ENCODE measurements at regions not wholly inside any gene's neighbourhood (a gene's known extent, or its start where the extent isn't known, plus 50 kb on each side); places are given as distances from the start of the nearest gene placed in this dataset.

DNA sequence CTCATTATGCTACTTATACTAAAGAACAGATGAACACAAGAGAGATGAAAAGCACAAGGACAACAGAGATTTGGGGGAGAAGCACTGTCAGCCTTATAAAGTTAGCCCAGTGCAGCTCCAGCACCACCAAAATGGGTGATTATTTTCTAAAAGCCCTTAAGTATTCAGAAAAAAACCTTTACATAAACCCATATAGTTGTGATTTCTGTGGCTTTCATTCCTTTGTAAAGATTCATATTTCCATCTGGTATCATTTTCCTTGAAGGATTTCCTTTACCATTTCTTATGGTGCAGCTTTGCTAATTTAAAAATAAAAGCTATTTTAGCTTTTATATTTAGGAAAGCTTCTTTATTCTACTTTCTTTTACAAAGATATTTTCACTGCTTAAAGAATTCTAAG, 311.0 kb downstream of the TMEM167A start:
- TF ChIP-seq, protein P1, sequence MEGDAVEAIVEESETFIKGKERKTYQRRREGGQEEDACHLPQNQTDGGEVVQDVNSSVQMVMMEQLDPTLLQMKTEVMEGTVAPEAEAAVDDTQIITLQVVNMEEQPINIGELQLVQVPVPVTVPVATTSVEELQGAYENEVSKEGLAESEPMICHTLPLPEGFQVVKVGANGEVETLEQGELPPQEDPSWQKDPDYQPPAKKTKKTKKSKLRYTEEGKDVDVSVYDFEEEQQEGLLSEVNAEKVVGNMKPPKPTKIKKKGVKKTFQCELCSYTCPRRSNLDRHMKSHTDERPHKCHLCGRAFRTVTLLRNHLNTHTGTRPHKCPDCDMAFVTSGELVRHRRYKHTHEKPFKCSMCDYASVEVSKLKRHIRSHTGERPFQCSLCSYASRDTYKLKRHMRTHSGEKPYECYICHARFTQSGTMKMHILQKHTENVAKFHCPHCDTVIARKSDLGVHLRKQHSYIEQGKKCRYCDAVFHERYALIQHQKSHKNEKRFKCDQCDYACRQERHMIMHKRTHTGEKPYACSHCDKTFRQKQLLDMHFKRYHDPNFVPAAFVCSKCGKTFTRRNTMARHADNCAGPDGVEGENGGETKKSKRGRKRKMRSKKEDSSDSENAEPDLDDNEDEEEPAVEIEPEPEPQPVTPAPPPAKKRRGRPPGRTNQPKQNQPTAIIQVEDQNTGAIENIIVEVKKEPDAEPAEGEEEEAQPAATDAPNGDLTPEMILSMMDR (IDR thresholded peaks at IDR 0.05; ENCODE audit: low read length, missing control alignments), result no peak
- no peak overlapping the region for H3K4me3 ChIP-seq (replicated peaks; ENCODE audit: low read depth, low read length)
- DNase-seq (ENCODE audit: low read depth), result no peak

GRCh38 chr5:82765765-82766164, 311.4 kb downstream of the TMEM167A start:
- H3K4me3 ChIP-seq (replicated peaks; ENCODE audit: low read depth, low read length), result no peak overlapping the region
- no peak for DNase-seq (ENCODE audit: low read depth)
- TF ChIP-seq, protein P1 (IDR thresholded peaks at IDR 0.05; ENCODE audit: low read length, missing control alignments), result no peak

GRCh38 chr5:82760856-82761255, 316.3 kb downstream of the TMEM167A start:
- H3K4me3 ChIP-seq (replicated peaks; ENCODE audit: low read depth, low read length), result no peak overlapping the region
- TF ChIP-seq, protein P1 (IDR thresholded peaks at IDR 0.05; ENCODE audit: low read length, missing control alignments), result no peak
- no peak for DNase-seq (ENCODE audit: low read depth)

DNA sequence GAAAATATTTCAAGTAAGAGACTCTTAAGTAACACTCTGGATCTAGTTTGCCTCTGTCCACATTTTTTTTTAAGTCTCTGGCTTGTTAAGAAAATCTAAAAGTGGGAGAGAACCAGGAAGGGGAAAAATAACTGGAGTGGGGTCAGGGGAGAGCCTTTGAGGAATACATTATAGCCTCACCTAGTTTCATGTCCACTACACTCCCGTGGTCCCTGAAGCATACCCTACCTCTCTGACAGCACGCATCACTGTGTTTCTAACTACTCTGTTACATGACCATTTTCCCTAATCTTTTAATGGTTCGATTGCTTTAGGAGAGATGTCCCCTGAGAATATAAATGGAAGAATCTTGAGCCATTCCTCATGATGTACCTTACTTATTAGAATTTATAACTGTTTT, 318.3 kb downstream of the TMEM167A start:
- H3K4me3 ChIP-seq (replicated peaks; ENCODE audit: low read depth, low read length), result no peak overlapping the region
- TF ChIP-seq, protein P1 (IDR thresholded peaks at IDR 0.05; ENCODE audit: low read length, missing control alignments), result no peak
- DNase-seq (ENCODE audit: low read depth), result no peak

- TF ChIP-seq, protein P1 (IDR thresholded peaks at IDR 0.05; ENCODE audit: low read length, missing control alignments), result no peak
These were observed 322.4 kb downstream of the TMEM167A start for GRCh38 chr5:82754759-82755158.

DNA sequence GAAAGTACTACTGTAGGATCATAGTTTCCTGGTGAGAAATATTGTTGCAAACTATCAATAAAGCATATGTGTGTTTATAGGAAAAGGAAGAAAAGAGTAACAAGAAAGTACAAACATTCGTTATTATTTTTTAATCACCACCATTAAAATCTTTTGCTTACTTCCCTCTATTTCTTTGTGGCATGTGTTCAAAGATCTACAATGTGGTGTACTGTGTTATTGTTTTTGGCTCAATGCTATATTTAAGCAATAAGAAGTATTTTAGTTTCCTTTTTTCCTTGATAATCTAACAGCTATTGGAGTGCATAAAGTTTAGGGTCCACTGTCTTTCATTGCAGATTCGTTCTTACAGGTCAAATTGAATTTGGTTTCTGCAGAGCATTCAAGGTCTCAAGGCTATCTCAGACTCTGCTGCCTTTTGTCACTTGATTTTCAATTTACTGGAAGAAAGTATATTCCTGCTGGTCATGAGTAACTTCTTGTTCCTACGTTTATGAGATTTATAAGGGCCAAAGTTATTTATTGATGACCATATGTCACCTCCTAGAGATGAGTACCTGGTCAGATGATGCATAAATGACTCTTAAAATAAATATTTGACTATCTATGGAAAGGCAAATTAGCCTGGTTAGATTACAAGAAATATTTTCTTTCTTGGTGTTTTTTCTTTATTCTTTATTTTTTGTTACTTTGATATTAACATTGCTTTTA, 323.0 kb downstream of the TMEM167A start:
- no peak overlapping the region for H3K4me3 ChIP-seq (replicated peaks; ENCODE audit: low read depth, low read length)
- peak; percentile 11 for DNase-seq (ENCODE audit: low read depth)
- TF ChIP-seq, protein P1 (IDR thresholded peaks at IDR 0.05; ENCODE audit: low read length, missing control alignments), result no peak

More at GRCh38 chr5:82754759-82755158, 322.4 kb downstream of the TMEM167A start:
- no peak overlapping the region for H3K4me3 ChIP-seq (replicated peaks; ENCODE audit: low read depth, low read length)
- DNase-seq (ENCODE audit: low read depth), result no peak

DNA sequence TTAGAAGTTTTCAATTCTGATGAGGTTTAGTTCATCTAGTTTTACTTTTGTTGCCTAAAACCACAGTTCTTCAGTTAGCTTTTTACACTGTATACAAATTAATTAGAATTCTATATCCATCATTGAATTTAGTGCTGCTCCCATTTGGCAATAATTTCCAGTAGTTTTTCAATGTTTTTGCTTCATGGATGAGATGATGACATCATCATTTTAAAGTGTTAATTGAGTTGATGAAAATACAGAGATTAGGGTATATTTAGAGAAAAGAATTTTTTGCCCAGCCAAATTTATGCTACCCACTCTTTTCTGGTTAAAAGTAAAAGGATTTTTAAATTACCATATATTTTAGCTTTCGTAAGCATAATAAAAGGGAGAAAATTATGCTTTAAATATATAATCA, 323.8 kb downstream of the TMEM167A start:
- H3K4me3 ChIP-seq (replicated peaks; ENCODE audit: low read depth, low read length), result no peak overlapping the region
- TF ChIP-seq, protein P1 (IDR thresholded peaks at IDR 0.05; ENCODE audit: low read length, missing control alignments), result no peak
- no peak for DNase-seq (ENCODE audit: low read depth)
